IMR-90 (cell line): ENCODE measurements at regions not wholly inside any gene's neighbourhood (a gene's known extent, or its start where the extent isn't known, plus 50 kb on each side); places are given as distances from the start of the nearest gene placed in this dataset.

ENCODE experiments used
- ATAC-seq: fragments of 200-7000 bp; cut with Tn5 transposase; 2 replicates; pipeline ENCODE4 v1.9.1; 2020; ENCODE audit warnings: low read depth, mild to moderate bottlenecking, moderate library complexity
- BruUV-seq: library from RNA; stranded (reverse); fragments of 400-500 nt; replicated peaks from 2 replicates; lab custom pipeline; 2021; lab: Mats Ljungman, UMichigan
- CTCF ChIA-PET: fragments of 300-600 bp; formaldehyde crosslinking; extraction: SDS; loops from one replicate; lab custom pipeline; 2021; ENCODE audit warnings: antibody characterized with exemption; lab: Yijun Ruan, JAX
- POLR2A ChIA-PET: fragments of 300-600 bp; sonication (Branson Sonifier 250); formaldehyde crosslinking; loops from one replicate; lab custom pipeline; 2022; ENCODE audit warnings: antibody characterized with exemption; ENCODE audit not compliant: unreplicated experiment; lab: Charles Lee
- DNase-seq: peaks from one replicate; pipeline ENCODE4 v3.0.0; 2013
- H2AFZ ChIP-seq: replicated peaks from 2 replicates; pipeline ENCODE3; 2013; ENCODE audit warnings: low read length, mild to moderate bottlenecking; ENCODE audit not compliant: poor library complexity
- H2AK5ac ChIP-seq: 2 replicates; pipeline ENCODE4 v1.6.1; 2013; ENCODE audit warnings: low read depth, low read length, inconsistent platforms
- H2AK9ac ChIP-seq: replicated peaks from 2 replicates; pipeline ENCODE3; 2013; ENCODE audit warnings: mild to moderate bottlenecking, low read depth, low read length, moderate library complexity; ENCODE audit not compliant: poor library complexity
- H2BK120ac ChIP-seq: 2 replicates; pipeline ENCODE4 v1.6.1; 2013; ENCODE audit warnings: low read depth, low read length, inconsistent platforms
- H2BK15ac ChIP-seq: 3 replicates; pipeline ENCODE4 v1.6.1; 2013; ENCODE audit warnings: low read depth, low read length, inconsistent platforms
- H2BK20ac ChIP-seq: 2 replicates; pipeline ENCODE4 v1.6.1; 2013; ENCODE audit warnings: low read depth, mild to moderate bottlenecking, inconsistent platforms, low read length, moderate library complexity
- H2BK5ac ChIP-seq: 2 replicates; pipeline ENCODE4 v1.6.1; 2013; ENCODE audit warnings: mild to moderate bottlenecking, low read depth, low read length, inconsistent platforms; ENCODE audit not compliant: poor library complexity, severe bottlenecking
- H3K14ac ChIP-seq: replicated peaks from 2 replicates; pipeline ENCODE4 v1.6.1; 2013; ENCODE audit warnings: low read depth, low read length, inconsistent platforms
- H3K18ac ChIP-seq: 2 replicates; pipeline ENCODE4 v1.6.1; 2013; ENCODE audit warnings: low read depth, low read length, control low read depth
- H3K23ac ChIP-seq: 2 replicates; pipeline ENCODE4 v1.6.1; 2013; ENCODE audit warnings: low read depth, low read length, inconsistent platforms
- H3K27ac ChIP-seq: 2 replicates; pipeline ENCODE4 v1.5.1; 2013; ENCODE audit warnings: mild to moderate bottlenecking, control low read depth, low read length; ENCODE audit not compliant: insufficient read depth
- H3K27me3 ChIP-seq: 2 replicates; pipeline ENCODE4 v1.6.1; 2013; ENCODE audit warnings: low read length; ENCODE audit not compliant: control insufficient read depth, insufficient read depth
- H3K36me3 ChIP-seq: 2 replicates; pipeline ENCODE4 v1.6.1; 2013; ENCODE audit warnings: low read length, mixed read lengths; ENCODE audit not compliant: control insufficient read depth, insufficient read depth
- H3K4ac ChIP-seq: 2 replicates; pipeline ENCODE4 v1.6.1; 2013; ENCODE audit warnings: low read depth, low read length, inconsistent platforms
- H3K4me1 ChIP-seq: 2 replicates; pipeline ENCODE4 v1.6.1; 2013; ENCODE audit warnings: low read length, mixed read lengths; ENCODE audit not compliant: control insufficient read depth, insufficient read depth
- H3K4me2 ChIP-seq: 2 replicates; pipeline ENCODE4 v1.6.1; 2013; ENCODE audit warnings: low read depth, mild to moderate bottlenecking, control low read depth, low read length, moderate library complexity
- H3K4me3 ChIP-seq: 2 replicates; pipeline ENCODE4 v1.5.1; 2013; ENCODE audit warnings: low read depth, mild to moderate bottlenecking, control low read depth, low read length, moderate library complexity; ENCODE audit not compliant: insufficient read depth
- H3K56ac ChIP-seq: 2 replicates; pipeline ENCODE4 v1.6.1; 2013; ENCODE audit warnings: low read length, inconsistent platforms; ENCODE audit not compliant: insufficient read depth; ENCODE audit errors: extremely low read depth
- H3K79me1 ChIP-seq, 2 experiments: 2 replicates each; pipeline ENCODE4 v1.6.1; 2013; ENCODE audit warnings: low read length in 2 of 2, inconsistent platforms in 1 of 2, low read depth in 1 of 2
- H3K9ac ChIP-seq: 2 replicates; pipeline ENCODE4 v1.6.1; 2013; ENCODE audit warnings: low read depth, low read length, control low read depth
- H3K9me1 ChIP-seq: 2 replicates; pipeline ENCODE4 v1.6.1; 2013; ENCODE audit warnings: low read length, inconsistent platforms; ENCODE audit not compliant: insufficient read depth
- H3K9me3 ChIP-seq: 2 replicates; pipeline ENCODE4 v1.6.1; 2013; ENCODE audit warnings: low read length; ENCODE audit not compliant: control insufficient read depth, insufficient read depth
- H4K20me1 ChIP-seq: 2 replicates; pipeline ENCODE4 v1.6.1; 2013; ENCODE audit warnings: low read length, inconsistent platforms; ENCODE audit not compliant: insufficient read depth
- H4K5ac ChIP-seq: 2 replicates; pipeline ENCODE4 v1.6.1; 2013; ENCODE audit warnings: mild to moderate bottlenecking, low read depth, low read length, control low read depth
- H4K8ac ChIP-seq, 2 experiments: 2 replicates each; pipeline ENCODE4 v1.6.1; 2013; ENCODE audit warnings: low read depth in 2 of 2, low read length in 2 of 2, control low read depth in 1 of 2, inconsistent platforms in 1 of 2
- H4K91ac ChIP-seq: 2 replicates; pipeline ENCODE4 v1.6.1; 2013; ENCODE audit warnings: low read depth, low read length, inconsistent platforms; ENCODE audit not compliant: insufficient read depth
- CHD1 ChIP-seq: IDR thresholded peaks from 2 replicates; pipeline ENCODE4 v1.6.1; 2012; ENCODE audit warnings: low read depth, low read length, improper control_type of control experiment
- ELK1 ChIP-seq: fragments of 150-350 bp; IDR thresholded peaks from 2 replicates; pipeline ENCODE4 v1.6.1; 2016; ENCODE audit warnings: low read depth, mild to moderate bottlenecking, low read length, moderate library complexity, borderline replicate concordance
- FOS ChIP-seq: fragments of 150-350 bp; IDR thresholded peaks from 2 replicates; pipeline ENCODE4 v1.6.1; 2016; ENCODE audit warnings: low read depth, low read length
- MAFK ChIP-seq: IDR thresholded peaks from 2 replicates; pipeline ENCODE4 v1.6.1; 2012; ENCODE audit warnings: low read depth, low read length, improper control_type of control experiment
- MXI1 ChIP-seq: IDR thresholded peaks from 2 replicates; pipeline ENCODE4 v1.6.1; 2012; ENCODE audit warnings: low read depth, mild to moderate bottlenecking, low read length, moderate library complexity, borderline replicate concordance
- NFE2L2 ChIP-seq: fragments of 150-350 bp; IDR thresholded peaks from 2 replicates; pipeline ENCODE4 v1.6.1; 2016; ENCODE audit warnings: low read depth, mild to moderate bottlenecking, low read length
- POLR2A ChIP-seq: IDR thresholded peaks from 2 replicates; pipeline ENCODE4 v1.6.1; 2012; ENCODE audit warnings: mild to moderate bottlenecking, low read depth, low read length
- RAD21 ChIP-seq: IDR thresholded peaks from 2 replicates; pipeline ENCODE4 v1.6.1; 2012; ENCODE audit warnings: low read length, improper control_type of control experiment
- RCOR1 ChIP-seq: IDR thresholded peaks from 2 replicates; pipeline ENCODE4 v1.6.1; 2012; ENCODE audit warnings: mild to moderate bottlenecking, low read length, improper control_type of control experiment; ENCODE audit not compliant: insufficient replicate concordance
- SMC3 ChIP-seq: fragments of 150-350 bp; IDR thresholded peaks from 2 replicates; pipeline ENCODE4 v1.6.1; 2016; ENCODE audit warnings: low read depth, mild to moderate bottlenecking, antibody characterized with exemption, low read length, moderate library complexity
- WGBS, 2 experiments: methylation state at CpG; one replicate each; pipeline versions ENCODE4 v1.1.5 to v1.1.7; 2013; ENCODE audit warnings: missing lambda C conversion rate in 2 of 2; ENCODE audit not compliant: insufficient read length in 1 of 2; ENCODE audit errors: extremely low coverage in 2 of 2; 5-methylcytosine and 5-hydroxymethylcytosine counted together
- dilution Hi-C: fragments of 300-500 bp; cut with HindIII; formaldehyde crosslinking; loops from one replicate; pipeline ENCODE4 v1.14.3; 2018; ENCODE audit warnings: low sequenced_read_pairs; ENCODE audit not compliant: unreplicated experiment
- in situ Hi-C: fragments of 300-500 bp; cut with MboI; formaldehyde crosslinking; loops from 3 replicates; pipeline ENCODE4 v1.14.3; 2019; ENCODE audit warnings: low sequenced_read_pairs, inconsistent platforms, mixed read lengths
- intact Hi-C: fragments of 100-400 bp; cut with micrococcal nuclease; formaldehyde crosslinking; loops from 2 replicates; pipeline ENCODE4 v1.10.0; 2022
- TF ChIP-seq, protein P1 (sequence below): fragments of 150-350 bp; IDR thresholded peaks from 2 replicates; pipeline ENCODE4 v1.6.1; 2017; ENCODE audit warnings: mild to moderate bottlenecking, antibody characterized with exemption, low read length, low read depth
- TF ChIP-seq, protein P2 (sequence below): conservative IDR thresholded peaks from 2 replicates; pipeline ENCODE4 v1.5.1; 2012; ENCODE audit warnings: mild to moderate bottlenecking, low read depth, low read length, improper control_type of control experiment

- TF ChIP-seq, protein P1, sequence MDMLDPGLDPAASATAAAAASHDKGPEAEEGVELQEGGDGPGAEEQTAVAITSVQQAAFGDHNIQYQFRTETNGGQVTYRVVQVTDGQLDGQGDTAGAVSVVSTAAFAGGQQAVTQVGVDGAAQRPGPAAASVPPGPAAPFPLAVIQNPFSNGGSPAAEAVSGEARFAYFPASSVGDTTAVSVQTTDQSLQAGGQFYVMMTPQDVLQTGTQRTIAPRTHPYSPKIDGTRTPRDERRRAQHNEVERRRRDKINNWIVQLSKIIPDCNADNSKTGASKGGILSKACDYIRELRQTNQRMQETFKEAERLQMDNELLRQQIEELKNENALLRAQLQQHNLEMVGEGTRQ: no peak
- TF ChIP-seq MXI1: no peak
These were observed 182.7 kb upstream of the TSC22D1 start (continued) for GRCh38 chr13:44758630-44759383.

DNA sequence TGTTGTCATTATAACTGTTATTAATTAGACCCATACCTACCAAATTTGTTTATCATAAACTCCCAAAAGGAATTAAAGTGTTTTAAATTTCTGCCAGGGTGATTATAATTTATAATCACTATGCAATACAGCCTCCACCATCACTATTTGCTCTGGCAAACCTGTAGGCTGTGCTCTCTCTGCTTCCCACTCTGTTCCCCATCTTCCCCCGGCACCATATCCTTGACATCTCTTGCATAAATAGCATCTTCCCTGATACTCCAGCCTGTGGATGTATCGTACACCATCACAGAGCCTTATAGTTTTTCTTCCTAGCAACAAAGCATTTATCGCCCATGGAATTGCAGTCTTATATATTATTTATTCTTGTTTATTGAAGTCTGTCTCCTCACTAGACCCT lies 181.5 kb upstream of the TSC22D1 start:
- Histone ChIP-seq H3K23ac (peak overlapping the region; percentile 2; the same call in 1 of the 2 replicates), H3K18ac (peak overlapping the region; percentile 33; the same call in 1 of the 2 replicates), H2BK120ac (peak overlapping the region; percentile 57), H3K4ac (peak overlapping the region; percentile 12; the same call in 1 of the 2 replicates), H3K79me1 (no peaks in the 10 kb centered on the region), H4K8ac (peak overlapping the region in 1 of 2 experiments; percentile 25; a peak in 2 of 4 replicates), H3K9me1 (peaks cover 14% of the 10 kb centered on the region), H2BK15ac (peak overlapping the region; percentile 69; the same call in 2 of the 3 replicates), H3K56ac (no peak overlapping the region), H3K4me1 (peaks cover 12% of the 10 kb centered on the region), H3K36me3 (no peaks in the 10 kb centered on the region), H2BK20ac (peak overlapping the region; percentile 55; the same call in 1 of the 2 replicates), H3K27ac (no peak overlapping the region), H3K9me3 (no peaks in the 10 kb centered on the region), H3K9ac (no peak overlapping the region), H2AK5ac (peak overlapping the region; percentile 54), H2BK5ac (peak overlapping the region; percentile 83), H4K91ac (no peak overlapping the region; the same call in 1 of the 2 replicates), H2AK9ac (no peak overlapping the region), H4K20me1 (no peaks in the 10 kb centered on the region), H3K4me3 (no peak overlapping the region), H4K5ac (no peak overlapping the region), H3K4me2 (no peak overlapping the region), H3K27me3 (no peaks in the 10 kb centered on the region), H2AFZ (no peak overlapping the region), H3K14ac (peak overlapping the region; percentile 14)
- DNase-seq: no peak
- no peak for ATAC-seq
- 100% methylated on average over 1 of the region's 3 CpGs; no CpG with 5 or more reads in 1 of the 2 experiments for WGBS, 2 experiments
- ChIA-PET POLR2A (no interaction called here), CTCF (no interaction called here)
- intact Hi-C loops (loop anchor here (2.0 kb wide), 2 partner anchors 17 to 61 kb away; no protein-coding TSS in a partner anchor), in situ Hi-C loops (no loop called here), dilution Hi-C loops (no loop called here)
- no TSS peak for BruUV-seq
- no peak for TF ChIP-seq RAD21
- no peak for TF ChIP-seq NFE2L2
- TF ChIP-seq, protein P2, sequence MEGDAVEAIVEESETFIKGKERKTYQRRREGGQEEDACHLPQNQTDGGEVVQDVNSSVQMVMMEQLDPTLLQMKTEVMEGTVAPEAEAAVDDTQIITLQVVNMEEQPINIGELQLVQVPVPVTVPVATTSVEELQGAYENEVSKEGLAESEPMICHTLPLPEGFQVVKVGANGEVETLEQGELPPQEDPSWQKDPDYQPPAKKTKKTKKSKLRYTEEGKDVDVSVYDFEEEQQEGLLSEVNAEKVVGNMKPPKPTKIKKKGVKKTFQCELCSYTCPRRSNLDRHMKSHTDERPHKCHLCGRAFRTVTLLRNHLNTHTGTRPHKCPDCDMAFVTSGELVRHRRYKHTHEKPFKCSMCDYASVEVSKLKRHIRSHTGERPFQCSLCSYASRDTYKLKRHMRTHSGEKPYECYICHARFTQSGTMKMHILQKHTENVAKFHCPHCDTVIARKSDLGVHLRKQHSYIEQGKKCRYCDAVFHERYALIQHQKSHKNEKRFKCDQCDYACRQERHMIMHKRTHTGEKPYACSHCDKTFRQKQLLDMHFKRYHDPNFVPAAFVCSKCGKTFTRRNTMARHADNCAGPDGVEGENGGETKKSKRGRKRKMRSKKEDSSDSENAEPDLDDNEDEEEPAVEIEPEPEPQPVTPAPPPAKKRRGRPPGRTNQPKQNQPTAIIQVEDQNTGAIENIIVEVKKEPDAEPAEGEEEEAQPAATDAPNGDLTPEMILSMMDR: no peak
- no peak for TF ChIP-seq MXI1
- TF ChIP-seq RCOR1: no peak
- TF ChIP-seq CHD1: no peak
- no peak for TF ChIP-seq POLR2A
- no peak for TF ChIP-seq MAFK
- no peak for TF ChIP-seq FOS
- no peak for TF ChIP-seq ELK1
- TF ChIP-seq SMC3: no peak
